ENCODE measurements at regions not wholly inside any gene's neighbourhood (a gene's known extent, or its start where the extent isn't known, plus 50 kb on each side); places are given as distances from the start of the nearest gene placed in this dataset.
"Not testable (repeated sequence)": the region's sequence is repeated elsewhere in the genome, so short reads cannot be mapped to it uniquely, and the experiment has no call there.

DNA sequence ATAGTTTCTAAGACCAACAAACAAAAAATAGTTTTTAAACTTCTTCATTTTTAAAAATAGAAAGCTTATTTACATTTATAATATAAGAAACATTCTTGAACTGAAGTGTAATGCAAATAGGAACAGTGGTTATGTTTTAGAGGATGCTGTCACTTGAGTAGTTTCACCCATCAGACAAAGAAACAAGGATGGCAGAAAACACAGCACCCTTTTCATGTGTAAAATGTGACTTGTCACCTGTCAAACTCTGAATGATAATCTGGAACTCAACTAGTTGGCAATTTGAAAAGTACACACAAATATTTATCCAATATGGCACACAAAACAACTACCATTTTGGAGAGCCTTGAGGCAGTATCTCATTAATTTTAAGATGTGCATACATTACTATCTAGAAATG, 816.0 kb downstream of the TSN start:
- DNase-seq (ENCODE audit: extremely low read depth, low read depth, low spot score): not testable (repeated sequence)

DNA sequence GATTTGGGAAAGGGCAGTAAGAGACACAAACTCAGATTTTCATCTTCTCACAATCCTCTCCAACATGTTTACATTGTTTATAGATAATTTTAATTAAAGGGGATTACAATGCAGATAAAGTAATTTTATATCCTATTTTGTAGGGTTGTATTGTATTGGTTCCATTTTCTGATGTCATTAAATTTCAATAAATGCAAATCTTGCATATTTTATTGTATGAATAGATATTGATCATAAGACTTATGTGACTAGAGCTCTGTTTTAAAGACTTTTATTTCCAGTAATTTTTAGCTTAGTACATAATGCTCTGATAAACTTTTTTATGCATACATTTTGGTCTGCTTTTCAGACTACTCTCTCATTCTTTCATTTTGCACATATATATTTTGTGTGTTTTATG, 819.6 kb downstream of the TSN start:
- DNase-seq (ENCODE audit: extremely low read depth, low read depth, low spot score): no peak

DNA sequence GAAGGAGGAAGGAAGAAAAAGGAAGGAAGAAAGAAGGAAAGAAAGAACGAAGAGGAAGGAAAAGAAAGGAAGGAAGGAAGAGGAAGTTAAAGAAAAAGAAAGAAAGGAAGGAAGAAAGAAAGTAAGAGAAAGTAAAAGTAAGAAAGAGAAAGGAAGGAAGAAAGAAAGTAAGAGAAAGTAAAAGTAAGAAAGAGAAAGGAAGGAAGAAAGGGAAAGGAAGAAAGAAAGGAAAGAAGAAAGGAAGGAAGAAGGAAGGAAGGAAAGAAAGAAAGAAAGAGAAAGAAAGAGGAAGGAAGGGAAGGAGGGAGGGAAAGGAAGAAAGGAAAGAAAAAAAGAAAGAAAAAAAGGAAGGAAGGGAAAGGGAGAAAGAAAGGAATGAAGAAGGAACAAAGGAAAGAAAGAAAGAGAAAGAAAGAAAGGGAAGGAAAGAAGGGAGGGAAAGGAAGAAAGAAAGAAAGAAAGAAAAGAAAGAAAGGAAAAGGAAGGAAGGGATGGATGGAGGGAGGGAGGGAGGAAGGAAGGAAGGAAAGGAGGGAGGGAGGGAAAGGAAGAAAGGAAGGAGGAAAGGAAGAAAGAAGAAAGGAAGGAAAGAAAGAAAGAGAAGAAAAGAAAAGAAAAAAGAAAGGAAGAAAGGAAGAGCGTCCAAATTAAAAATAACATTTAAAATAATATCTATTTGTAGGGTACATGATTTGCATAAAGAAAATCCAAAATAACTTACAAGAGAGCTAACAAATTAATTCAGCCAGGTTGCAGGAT, 827.9 kb downstream of the TSN start:
- DNase-seq (ENCODE audit: extremely low read depth, low read depth, low spot score): no peak

DNA sequence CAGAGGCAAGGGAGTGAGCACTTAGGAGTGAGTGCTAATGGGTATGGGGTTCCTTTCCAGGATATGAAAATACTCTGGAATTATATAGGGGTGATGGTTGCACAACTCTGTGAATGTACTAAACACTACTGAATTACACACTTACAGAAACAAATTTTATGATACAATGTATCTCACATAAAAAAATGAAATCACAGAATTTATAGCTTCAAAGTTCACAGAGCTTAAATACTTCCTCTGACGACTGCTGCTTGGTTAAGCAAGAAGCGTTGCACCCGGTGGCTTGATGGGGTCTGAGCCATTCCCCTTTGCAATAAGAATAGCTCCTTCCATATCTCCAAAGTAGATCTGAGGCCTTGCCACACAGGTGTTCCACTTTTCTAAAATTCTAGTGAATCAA, 835.1 kb downstream of the TSN start:
- no peak for DNase-seq (ENCODE audit: extremely low read depth, low read depth, low spot score)

DNA sequence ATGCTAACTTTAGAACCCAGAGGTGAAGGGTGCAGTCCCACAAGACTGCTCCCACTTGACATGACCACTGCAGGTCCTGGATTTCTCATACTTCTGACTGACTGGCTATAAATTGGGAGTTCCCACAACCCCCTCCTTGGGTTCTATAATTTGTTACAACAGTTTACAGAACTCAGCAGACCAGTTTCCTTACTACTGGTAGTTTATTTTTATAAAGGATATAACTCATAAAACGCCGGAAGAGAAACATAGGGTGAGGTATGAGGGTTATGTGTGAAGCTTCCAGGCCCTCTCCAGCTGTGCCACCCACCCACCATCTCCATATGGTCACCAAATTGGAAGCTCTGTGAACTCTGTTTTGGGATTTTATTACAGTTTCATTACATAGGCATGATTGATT, 839.6 kb downstream of the TSN start:
- no peak for DNase-seq (ENCODE audit: extremely low read depth, low read depth, low spot score)

DNA sequence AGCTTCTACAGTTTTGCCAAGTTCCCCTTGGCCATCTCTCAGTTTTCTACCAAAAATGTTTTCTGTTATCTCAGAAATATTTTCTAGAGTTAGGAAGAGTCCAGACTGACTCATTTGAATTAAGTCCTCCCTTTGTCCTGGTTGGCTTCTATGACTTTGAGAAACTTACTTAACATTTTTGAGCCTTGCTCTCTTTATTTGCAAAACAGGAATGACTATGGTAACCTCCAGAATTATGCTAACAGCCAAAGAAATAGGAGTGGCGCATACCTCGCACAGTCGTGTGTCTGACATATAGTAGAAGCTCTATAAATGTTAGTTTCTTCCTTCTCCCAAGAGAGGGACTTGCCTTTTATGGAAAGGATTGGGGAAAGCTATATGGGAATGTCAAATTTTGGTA, 841.1 kb downstream of the TSN start:
- DNase-seq (ENCODE audit: extremely low read depth, low read depth, low spot score): no peak

DNA sequence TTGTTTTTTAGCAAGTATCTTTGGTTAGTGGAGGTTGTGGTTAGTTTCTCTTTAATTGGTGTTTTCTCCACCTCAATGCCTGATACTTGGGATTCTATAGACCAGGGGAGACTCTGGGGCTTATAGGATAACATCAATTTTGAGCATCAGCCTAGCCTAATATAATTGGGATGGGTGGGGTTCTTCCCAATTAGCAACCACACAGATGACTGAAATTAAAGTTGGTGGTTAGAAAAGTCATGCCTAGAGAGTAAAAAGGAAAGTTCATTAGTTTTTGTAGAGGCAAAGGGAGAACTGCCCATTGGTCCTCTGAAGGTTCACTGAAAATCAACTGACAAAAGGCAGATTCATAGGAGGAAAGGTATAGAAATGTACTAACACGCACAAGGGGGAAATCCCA, 843.3 kb downstream of the TSN start:
- no peak for DNase-seq (ENCODE audit: extremely low read depth, low read depth, low spot score)

DNA sequence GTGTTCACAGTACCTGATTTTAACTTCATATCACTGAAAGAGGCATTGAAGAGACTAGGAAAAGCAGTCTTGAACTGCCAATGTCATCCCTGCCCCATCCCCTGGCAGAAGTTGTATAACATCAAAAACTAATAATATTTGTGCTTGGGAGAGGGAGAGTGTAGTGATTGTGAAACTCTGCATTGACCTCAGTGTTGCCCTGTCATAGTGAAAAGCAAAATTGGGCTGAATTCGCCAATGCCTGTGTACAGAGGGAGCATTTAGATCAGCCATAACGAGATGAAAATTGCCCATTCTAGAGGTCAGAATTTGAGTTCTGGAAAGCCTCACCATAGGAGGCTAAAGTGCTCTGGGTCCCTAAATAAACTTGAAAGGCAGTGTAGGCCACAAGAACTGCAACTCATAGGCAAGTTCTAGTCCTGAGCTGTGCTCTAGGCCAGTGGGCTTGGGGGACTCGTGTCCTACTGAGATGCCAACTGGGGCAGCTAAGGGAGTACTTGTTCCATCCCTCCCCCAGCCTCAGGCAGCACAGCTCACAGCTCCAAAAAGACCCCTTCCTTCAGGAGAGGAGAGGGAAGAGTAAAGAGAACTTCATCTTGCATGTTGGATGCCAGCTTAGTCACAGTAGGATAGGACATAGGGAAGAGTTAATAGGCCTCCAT, 855.6 kb downstream of the TSN start:
- DNase-seq (ENCODE audit: extremely low read depth, low read depth, low spot score): no peak

DNA sequence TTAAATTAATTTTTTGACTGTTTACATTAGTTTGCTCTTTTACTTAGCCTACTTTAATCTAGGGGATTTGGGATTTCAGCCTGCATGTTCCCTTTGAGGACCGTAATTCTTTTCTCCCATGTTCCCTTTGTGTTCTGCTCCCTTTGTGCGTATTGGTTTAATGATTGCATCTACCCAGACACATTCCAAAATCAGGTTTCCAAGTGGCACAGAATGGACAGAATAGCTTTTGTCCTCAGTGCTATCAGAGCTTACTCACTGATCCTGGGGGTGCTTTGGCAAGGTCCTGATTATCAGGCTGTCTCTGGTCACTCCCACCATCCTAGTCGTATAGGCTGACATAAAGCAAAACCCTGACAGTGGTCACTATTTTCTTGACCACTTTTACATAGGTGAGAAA, 867.5 kb downstream of the TSN start:
- no peak for DNase-seq (ENCODE audit: extremely low read depth, low read depth, low spot score)

DNA sequence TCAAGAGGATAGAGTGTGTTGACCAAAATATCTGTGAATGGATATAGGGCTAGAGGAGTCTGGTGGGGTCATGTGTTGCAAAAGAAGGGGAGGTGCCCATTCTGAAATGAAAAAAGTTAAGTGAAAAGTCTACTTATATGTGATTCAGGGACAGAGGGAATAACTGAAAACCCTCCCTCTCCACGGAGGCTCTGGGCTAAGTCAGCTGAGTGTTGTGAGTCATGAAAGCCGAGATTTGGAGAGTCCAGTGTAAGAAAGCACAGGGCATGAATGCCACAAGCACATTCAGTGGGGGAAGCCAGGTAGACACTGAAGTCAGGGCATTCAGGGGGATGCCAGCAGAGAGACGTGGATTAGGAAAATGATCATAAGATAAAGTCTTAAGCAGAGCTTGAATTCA, 871.9 kb downstream of the TSN start:
- DNase-seq (ENCODE audit: extremely low read depth, low read depth, low spot score): no peak

DNA sequence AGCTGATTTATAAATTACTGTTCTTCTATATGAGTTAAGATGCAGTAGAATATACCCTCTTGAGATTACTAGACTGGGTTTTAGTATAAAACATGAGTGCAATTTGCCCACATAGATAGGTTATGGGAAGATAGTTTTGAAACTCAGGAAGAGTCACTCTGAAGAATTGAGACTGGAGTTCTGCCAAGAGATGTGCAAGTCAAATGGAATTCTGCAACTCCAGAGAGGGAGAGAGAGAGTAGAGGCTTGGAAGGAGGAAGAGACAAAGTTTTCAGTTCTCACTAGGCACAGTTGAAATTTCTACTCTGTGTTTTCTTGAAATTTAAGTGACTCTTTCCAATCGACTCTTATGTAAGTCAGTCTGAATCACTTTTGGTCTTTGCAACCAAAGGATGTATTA, 878.8 kb downstream of the TSN start:
- no peak for DNase-seq (ENCODE audit: extremely low read depth, low read depth, low spot score)

DNA sequence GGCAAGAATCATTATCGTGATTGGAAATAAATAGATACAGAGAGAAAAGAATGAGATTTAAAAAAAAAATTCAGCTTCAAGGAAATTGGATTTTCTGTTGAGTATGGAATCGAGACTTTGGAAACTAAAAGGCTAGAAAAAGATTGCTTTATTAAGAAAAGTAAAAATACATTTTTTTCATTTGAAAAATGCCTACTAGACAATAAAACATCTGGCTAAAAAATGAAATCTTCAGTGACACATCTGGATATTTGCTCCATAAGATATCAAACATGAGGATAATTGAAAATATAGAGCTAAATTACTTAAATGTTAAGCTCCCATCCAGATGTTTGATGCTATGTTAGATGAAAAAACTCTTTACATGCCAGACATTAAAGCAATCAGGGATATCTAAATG, 879.5 kb downstream of the TSN start:
- DNase-seq (ENCODE audit: extremely low read depth, low read depth, low spot score): no peak

DNA sequence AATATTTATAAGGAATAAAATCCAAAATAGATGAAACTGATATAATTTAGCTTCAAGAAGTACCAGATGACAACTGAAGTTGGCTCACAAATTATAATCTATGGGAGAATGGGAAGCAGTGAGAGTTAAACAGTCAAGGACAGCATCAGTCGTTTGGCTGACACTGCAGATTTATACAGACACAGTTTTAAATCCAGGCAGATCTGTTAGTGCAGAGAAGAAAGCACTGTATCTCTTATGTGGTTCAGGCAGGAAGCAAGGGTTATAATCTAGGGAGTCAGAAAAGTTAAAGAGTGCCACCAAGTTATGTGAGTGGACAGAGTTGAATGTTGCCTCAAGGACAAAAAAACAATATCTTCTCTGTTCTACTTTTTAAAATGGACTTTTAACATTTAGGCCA, 880.2 kb downstream of the TSN start:
- DNase-seq (ENCODE audit: extremely low read depth, low read depth, low spot score): no peak

DNA sequence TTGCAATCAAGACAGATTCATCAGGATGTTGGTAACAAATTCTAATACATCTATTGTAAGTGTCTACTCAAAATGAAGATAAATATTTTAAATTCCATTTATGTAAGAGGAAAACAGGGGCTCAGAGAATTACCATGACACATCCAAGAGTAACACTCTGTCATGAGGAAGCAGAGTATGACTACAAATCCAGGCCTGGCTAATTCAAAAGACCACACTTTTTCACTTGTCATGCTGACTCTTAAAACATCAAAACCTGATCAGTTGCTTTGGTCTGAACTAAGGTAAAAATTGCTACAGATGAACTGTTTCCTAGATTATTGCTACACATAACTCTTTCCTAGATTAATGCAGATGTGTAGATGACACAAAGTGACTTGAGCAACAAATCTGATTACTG, 880.6 kb downstream of the TSN start:
- no peak for DNase-seq (ENCODE audit: extremely low read depth, low read depth, low spot score)

DNA sequence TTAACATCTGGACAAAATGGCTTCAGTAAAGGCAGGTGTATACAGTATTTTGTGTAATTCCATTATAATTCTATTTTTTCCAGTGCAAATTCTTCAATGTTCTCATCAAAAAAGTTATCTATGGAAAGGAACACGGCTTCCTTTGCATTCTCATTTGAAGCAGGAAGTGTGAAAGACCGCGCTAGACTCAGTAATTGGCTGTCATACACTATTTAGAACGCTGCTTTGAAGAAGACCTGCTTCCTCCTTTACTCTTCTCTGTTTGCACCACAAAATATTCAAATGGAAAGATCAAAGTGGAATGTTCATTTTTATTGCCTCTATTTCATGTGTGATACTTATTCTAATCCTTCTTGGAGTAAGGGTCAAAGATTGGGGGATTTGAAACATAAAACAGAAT, 883.7 kb downstream of the TSN start:
- no peak for DNase-seq (ENCODE audit: extremely low read depth, low read depth, low spot score)

DNA sequence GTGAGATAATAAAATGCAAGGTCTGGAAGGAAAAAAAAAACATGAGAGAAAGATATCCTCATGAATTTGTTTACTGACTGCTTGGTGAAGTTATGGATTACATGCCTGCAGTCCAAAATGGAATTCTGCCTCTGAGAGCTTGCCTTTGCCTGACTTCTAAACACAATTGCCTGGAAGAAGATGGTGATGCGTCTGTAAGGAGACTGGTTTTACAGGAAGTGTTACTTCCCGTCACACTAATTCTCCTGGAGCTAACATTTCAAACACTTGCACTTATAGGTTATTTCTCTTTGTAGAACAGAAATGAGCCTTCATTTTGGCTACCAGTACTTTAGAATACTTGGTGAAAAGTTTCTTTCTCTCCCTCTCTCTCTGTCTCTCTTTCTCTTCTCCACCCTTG, 884.3 kb downstream of the TSN start:
- DNase-seq (ENCODE audit: extremely low read depth, low read depth, low spot score): no peak

DNA sequence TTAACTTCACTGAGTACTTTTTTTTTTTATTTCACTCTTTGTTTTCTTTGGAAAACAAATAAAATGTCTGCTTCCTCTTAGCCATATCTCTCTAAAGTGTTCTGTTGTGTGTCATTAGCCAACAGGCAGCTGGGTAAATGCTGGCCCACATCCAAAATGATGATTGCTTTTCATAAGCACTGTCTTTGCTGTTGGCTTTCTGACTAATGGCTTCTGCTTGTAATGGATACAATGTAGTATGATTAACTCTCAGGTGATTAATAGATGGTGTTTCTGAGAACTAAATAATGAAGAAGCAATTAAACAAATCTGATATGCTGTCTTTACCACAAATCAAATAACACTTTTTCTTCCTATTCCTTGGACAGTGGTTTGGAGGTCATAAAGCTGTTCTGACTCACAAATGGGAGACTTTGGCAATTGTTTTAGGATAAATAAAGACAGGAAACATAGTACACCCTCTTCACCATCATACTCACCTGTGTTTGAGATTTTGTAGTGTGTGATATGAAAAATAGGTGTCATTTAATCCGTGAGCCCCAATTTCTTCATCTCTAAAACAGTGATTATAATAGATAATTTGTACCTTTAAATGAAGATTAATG, 888.4 kb downstream of the TSN start:
- no peak for DNase-seq (ENCODE audit: extremely low read depth, low read depth, low spot score)

DNA sequence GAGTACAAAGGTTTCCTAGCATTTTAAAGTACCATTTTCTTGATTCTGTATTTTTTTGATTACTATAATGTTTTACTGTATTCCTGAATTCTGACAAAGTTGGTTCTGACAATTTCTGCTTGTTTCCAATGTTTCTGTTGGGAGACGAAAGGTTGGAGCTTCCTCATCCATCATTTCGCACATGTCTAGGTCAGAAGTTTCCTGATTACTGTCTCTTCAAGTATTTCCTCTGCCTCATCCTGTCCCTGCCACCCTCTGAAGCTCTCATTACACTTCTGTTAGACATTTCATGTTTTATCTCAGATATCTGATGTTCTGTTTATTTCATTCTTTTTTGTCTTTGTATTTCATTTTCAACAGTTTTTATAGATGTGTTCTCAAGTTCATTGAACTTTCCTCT, 895.8 kb downstream of the TSN start:
- no peak for DNase-seq (ENCODE audit: extremely low read depth, low read depth, low spot score)

DNA sequence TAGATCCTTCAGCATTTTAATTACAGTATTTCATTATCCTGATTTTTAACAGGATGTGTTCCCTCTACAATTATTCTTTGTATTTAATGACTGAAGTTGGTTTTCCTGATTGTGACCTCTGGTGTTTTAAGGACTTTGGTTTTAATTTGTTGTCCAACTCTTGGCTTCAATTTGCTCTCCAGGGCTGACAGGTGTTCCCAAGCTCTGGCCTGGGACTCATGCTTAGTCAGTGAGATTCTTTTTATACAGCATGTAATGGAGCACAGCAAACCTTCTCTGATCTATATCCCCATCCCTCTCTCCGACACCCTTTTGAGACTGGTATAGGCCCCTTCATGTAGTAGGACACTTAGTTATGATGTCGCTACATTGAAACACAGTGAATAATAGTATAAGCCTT, 896.3 kb downstream of the TSN start:
- no peak for DNase-seq (ENCODE audit: extremely low read depth, low read depth, low spot score)

DNA sequence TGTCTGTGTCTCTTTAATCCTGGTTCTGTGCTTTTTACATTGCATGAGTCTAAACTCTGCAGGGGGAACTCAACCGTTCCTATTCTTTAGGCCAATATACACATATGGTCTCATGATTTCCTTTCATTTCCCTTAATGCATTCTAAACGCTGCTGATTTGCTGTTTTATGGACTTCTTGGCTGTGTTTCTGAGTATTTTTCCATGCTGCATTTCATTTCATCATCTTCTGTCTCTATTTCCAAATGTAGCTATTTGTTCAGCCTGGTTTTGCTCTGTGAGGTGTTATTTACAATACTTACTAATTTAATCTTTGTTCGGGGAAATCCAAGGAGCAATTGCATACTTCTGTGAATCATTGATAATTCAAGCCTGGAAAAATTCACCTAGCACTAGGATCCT, 897.2 kb downstream of the TSN start:
- no peak for DNase-seq (ENCODE audit: extremely low read depth, low read depth, low spot score)

DNA sequence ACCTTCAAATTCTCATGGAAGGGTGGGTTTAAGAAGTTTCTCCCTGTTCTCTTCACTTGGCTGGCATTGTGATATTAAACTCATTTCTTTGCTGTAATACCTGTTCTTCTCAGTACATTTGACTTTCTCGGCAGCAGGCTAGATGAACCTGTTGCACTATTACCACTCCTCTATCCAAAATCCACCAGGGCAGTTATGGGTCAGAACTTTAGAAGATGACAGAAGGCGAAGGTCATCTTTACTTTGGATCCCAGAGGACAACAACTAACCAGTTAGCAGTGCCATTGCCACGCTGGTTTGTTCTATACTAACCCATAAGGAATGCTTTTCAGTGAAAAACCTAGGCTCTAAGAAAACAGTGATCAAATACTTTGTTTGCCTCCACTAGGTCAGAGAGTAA, 901.0 kb downstream of the TSN start:
- DNase-seq (ENCODE audit: extremely low read depth, low read depth, low spot score): no peak
